K562 (cell line): ENCODE measurements at regions not wholly inside any gene's neighbourhood (a gene's known extent, or its start where the extent isn't known, plus 50 kb on each side); places are given as distances from the start of the nearest gene placed in this dataset.

Experiments used
- BHLHE40 ChIP-seq: IDR thresholded peaks from 2 replicates; pipeline ENCODE4 v1.6.1; 2011; ENCODE audit warnings: low read length, improper control_type of control experiment
- CAMTA2 ChIP-seq: fragments of 250-450 bp; sonication (Bioruptor Pico); conservative IDR thresholded peaks from 2 replicates; pipeline ENCODE4 v1.5.1; 2022
- CBX5 ChIP-seq: IDR thresholded peaks from 2 replicates; pipeline ENCODE4 v1.6.1; 2014; ENCODE audit warnings: low read depth, borderline replicate concordance
- CTCF ChIP-seq, 3 experiments: IDR thresholded peaks in 2 of 3; conservative IDR thresholded peaks in 1 of 3; 2 replicates each; pipeline ENCODE4 v1.5.1; 2011 to 2012; ENCODE audit warnings: low read length in 3 of 3, mild to moderate bottlenecking in 3 of 3, control low read depth in 2 of 3, improper control_type of control experiment in 1 of 3, inconsistent platforms in 1 of 3, low read depth in 1 of 3, mixed read lengths in 1 of 3, moderate library complexity in 1 of 3; ENCODE audit not compliant: insufficient read depth in 2 of 3
- DPF2 ChIP-seq: fragments of 450-650 bp; IDR thresholded peaks from 2 replicates; pipeline ENCODE4 v1.6.1; 2016
- EZH2 ChIP-seq: IDR thresholded peaks from 2 replicates; pipeline ENCODE4 v1.6.1; 2012; ENCODE audit warnings: low read depth, mild to moderate bottlenecking, inconsistent platforms, low read length, borderline replicate concordance
- FOXA1 ChIP-seq: fragments of 450-650 bp; IDR thresholded peaks from 2 replicates; pipeline ENCODE4 v1.6.1; 2016; ENCODE audit warnings: mild to moderate bottlenecking, borderline replicate concordance
- KLF1 ChIP-seq: fragments of 450-650 bp; IDR thresholded peaks from 2 replicates; pipeline ENCODE4 v1.6.1; 2016; ENCODE audit warnings: missing genetic modification characterization, missing compliant biosample characterization
- NR2C1 ChIP-seq, 2 experiments: fragments of 450-650 bp; IDR thresholded peaks; 2 replicates each; pipeline ENCODE4 v1.6.1; 2017; ENCODE audit warnings: mild to moderate bottlenecking in 2 of 2, antibody characterized with exemption in 1 of 2, inconsistent platforms in 1 of 2, missing compliant biosample characterization in 1 of 2, missing genetic modification characterization in 1 of 2
- NR3C1 ChIP-seq: sonication (generic); formaldehyde crosslinking; IDR thresholded peaks from 2 replicates; pipeline ENCODE4 v1.8.1; 2022; ENCODE audit warnings: missing genetic modification reagents
- SP1 ChIP-seq: sonication (generic); formaldehyde crosslinking; IDR thresholded peaks from 2 replicates; pipeline ENCODE4 v1.8.1; 2022; ENCODE audit warnings: mild to moderate bottlenecking, missing genetic modification reagents
- ZNF143 ChIP-seq: sonication (generic); formaldehyde crosslinking; IDR thresholded peaks from 2 replicates; pipeline ENCODE4 v1.9.0; 2022; ENCODE audit warnings: mild to moderate bottlenecking, missing genetic modification reagents
- ZNF584 ChIP-seq: fragments of 200-800 bp; sonication (Bioruptor generic); IDR thresholded peaks from 2 replicates; pipeline ENCODE4 v1.6.1; 2016; ENCODE audit warnings: low read depth, mild to moderate bottlenecking, missing genetic modification characterization, missing compliant biosample characterization

GRCh38 chr5:2557435-2557834, 194.0 kb downstream of the IRX2 start:
- TF ChIP-seq SP1 (CRISPR knock-in tag), result no peak
- TF ChIP-seq CBX5, result no peak
- TF ChIP-seq CAMTA2 (CRISPR knock-in tag), result no peak
- TF ChIP-seq KLF1 (tag), result no peak
- no peak for TF ChIP-seq ZNF143 (CRISPR knock-in tag)
- no peak for TF ChIP-seq NR3C1 (CRISPR knock-in tag)
- TF ChIP-seq CTCF (IDR thresholded peaks at IDR 0.05 in 2 of 3, conservative IDR thresholded peaks at IDR 0.05 in 1 of 3; ENCODE audit: insufficient read depth in 2 of 3, low read depth in 1 of 3, low read length in 3 of 3), result no peak
- TF ChIP-seq ZNF584, result no peak
- no peak for TF ChIP-seq FOXA1
- TF ChIP-seq NR2C1 (IDR thresholded peaks at IDR 0.05), result no peak
- no peak for TF ChIP-seq NR2C1 (tag; IDR thresholded peaks at IDR 0.05)
- TF ChIP-seq DPF2, result no peak
- TF ChIP-seq EZH2, result no peak
- no peak for TF ChIP-seq BHLHE40
